PFSK-1 (cell line): ENCODE measurements at regions not wholly inside any gene's neighbourhood (a gene's known extent, or its start where the extent isn't known, plus 50 kb on each side); places are given as distances from the start of the nearest gene placed in this dataset.

Experiments used
- POLR2AphosphoS5 ChIP-seq: IDR thresholded peaks from 2 replicates; pipeline ENCODE4 v1.6.1; 2012; ENCODE audit warnings: low read depth, mild to moderate bottlenecking, control low read depth, low read length, moderate library complexity
- REST ChIP-seq, 2 experiments: IDR thresholded peaks; 2 replicates each; pipeline versions ENCODE4 v1.6.1 to v1.8.0; 2011 to 2012; ENCODE audit warnings: low read depth in 2 of 2, low read length in 2 of 2, control low read depth in 1 of 2, inconsistent platforms in 1 of 2, mild to moderate bottlenecking in 1 of 2, moderate library complexity in 1 of 2; ENCODE audit not compliant: insufficient read depth in 1 of 2

- TF ChIP-seq REST (IDR thresholded peaks at IDR 0.05; ENCODE audit: insufficient read depth in 1 of 2, low read depth in 2 of 2, low read length in 2 of 2) (no peak), POLR2AphosphoS5 (no peak)
Measured at GRCh38 chr3:158912621-158913020, 110.8 kb downstream of the MFSD1 start.
